Spinal cord (tissue), 9 donors: ENCODE measurements at regions not wholly inside any gene's neighbourhood (a gene's known extent, or its start where the extent isn't known, plus 50 kb on each side); places are given as distances from the start of the nearest gene placed in this dataset.

ENCODE experiments used
- DNase-seq, 6 donors: peaks; one replicate each; pipeline versions ENCODE4 v3.0.0 to v3.0.0-alpha.2; 2013 to 2015; ENCODE audit warnings: low spot score in 6 of 6, low read depth in 4 of 6
- H3K27ac ChIP-seq: one replicate; pipeline ENCODE4 v1.5.1; 2013; ENCODE audit warnings: low read depth, low read length, control low read depth
- H3K27me3 ChIP-seq: one replicate; pipeline ENCODE4 v1.6.1; 2013; ENCODE audit warnings: low read length; ENCODE audit not compliant: control insufficient read depth, insufficient read depth
- H3K36me3 ChIP-seq: one replicate; pipeline ENCODE4 v1.6.1; 2013; ENCODE audit warnings: low read length; ENCODE audit not compliant: control insufficient read depth, insufficient read depth
- H3K4me1 ChIP-seq: one replicate; pipeline ENCODE4 v1.6.1; 2013; ENCODE audit warnings: low read length; ENCODE audit not compliant: control insufficient read depth, insufficient read depth
- H3K4me3 ChIP-seq: one replicate; pipeline ENCODE4 v1.5.1; 2013; ENCODE audit warnings: low read depth, low read length, control low read depth
- H3K9me3 ChIP-seq: one replicate; pipeline ENCODE4 v1.6.1; 2013; ENCODE audit warnings: low read length; ENCODE audit not compliant: control insufficient read depth, insufficient read depth
- WGBS: methylation state at CpG from one replicate; pipeline ENCODE4 v1.1.5; 2013; ENCODE audit warnings: missing lambda C conversion rate; ENCODE audit not compliant: insufficient coverage; 5-methylcytosine and 5-hydroxymethylcytosine counted together
- donor health status: healthy.

DNA sequence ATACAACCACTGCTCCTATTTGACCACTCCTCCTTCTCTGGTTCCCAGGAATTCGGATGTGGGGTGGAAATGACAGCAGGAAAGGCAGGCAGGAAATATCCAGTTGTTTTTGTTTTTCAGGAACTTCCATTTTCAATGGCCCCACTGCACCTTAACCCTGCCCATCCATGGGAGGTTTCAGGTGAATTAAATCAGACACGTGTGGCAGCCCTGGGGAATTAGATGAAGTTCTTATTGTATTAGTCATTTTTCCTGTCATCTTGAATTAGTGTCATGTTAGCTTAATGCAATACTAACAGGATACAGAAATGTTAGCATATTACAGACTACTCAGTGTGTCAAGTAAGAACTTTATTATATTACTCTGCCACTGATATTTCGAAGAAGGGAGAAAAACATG is 146.4 kb downstream of the CHD9NB start:
- no peak overlapping the region for H3K27ac ChIP-seq
- no peak overlapping the region for H3K4me3 ChIP-seq
- no peaks in the 10 kb centered on the region for H3K27me3 ChIP-seq
- no peaks in the 10 kb centered on the region for H3K36me3 ChIP-seq
- no CpG with 5 or more reads among the region's 3 CpGs for WGBS
- no peaks in the 10 kb centered on the region for H3K9me3 ChIP-seq
- no peak for DNase-seq
- no peaks in the 10 kb centered on the region for H3K4me1 ChIP-seq

DNA sequence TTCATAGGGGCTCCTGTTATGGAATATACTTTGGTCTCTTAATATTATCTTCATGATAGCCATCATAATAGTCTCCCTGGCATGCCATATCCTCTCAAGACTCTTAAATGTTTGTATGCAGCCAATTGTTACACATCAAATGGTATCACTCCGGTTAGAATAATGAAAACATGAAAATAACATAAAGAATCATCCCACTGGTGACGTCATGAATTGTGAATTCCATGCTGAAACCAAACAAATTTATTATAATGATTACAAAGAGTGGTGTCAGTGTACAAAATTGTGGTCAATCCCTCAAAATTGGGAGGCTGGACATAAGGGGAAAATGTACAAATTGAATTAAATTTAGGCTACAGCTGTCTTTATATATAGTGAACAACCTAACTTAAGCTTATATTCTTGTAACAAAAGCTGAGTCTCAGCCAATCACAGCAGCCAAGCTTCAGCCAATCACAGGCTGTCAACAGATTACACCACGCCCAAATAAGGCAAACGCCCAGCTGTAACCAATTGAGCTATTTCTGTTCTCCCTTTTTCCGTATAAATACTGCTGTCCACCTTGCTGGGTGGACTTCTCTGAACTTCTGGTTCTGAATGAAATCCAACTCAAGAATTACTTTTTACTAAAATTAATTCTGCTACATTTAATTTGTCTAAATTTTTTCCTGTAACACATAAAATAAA is 156.1 kb downstream of the CHD9NB start:
- no peak for DNase-seq
- Histone ChIP-seq H3K4me3 (no peak overlapping the region), H3K27me3 (no peaks in the 10 kb centered on the region), H3K27ac (no peak overlapping the region), H3K9me3 (no peaks in the 10 kb centered on the region), H3K4me1 (no peaks in the 10 kb centered on the region), H3K36me3 (no peaks in the 10 kb centered on the region)
- 100% methylated on average over 2 of the region's 5 CpGs for WGBS

DNA sequence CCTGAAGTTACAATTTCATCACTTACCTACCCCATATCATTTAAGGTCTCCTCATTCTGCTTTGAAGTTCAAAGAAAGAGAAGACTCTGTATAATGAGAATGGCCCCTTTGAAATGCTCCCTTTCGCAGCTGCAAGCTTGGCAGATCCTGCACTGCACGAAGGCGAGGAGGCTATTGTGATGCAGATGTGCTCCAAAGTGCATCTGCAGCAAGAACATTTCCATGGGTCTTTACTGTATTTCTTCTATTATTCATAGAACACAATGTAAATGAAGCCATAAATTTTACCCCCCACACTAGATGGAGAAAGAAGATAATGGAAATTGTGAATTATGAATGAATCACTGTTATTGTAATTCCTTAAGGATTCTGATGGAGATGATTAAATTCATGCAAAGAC is 178.7 kb downstream of the CHD9NB start:
- peak in 4 of 6 donors; percentile 11 to 89 (median 50) for DNase-seq
- no peak overlapping the region for H3K27ac ChIP-seq

GRCh38 chr16:52872731-52873130 is 180.0 kb downstream of the CHD9NB start:
- WGBS = 7% methylated on average over 2 of the region's 7 CpGs
- H3K27ac ChIP-seq = no peak overlapping the region
- H3K27me3 ChIP-seq = no peaks in the 10 kb centered on the region
- H3K9me3 ChIP-seq = no peaks in the 10 kb centered on the region
- H3K4me3 ChIP-seq = no peak overlapping the region
- H3K4me1 ChIP-seq = no peaks in the 10 kb centered on the region
- no peaks in the 10 kb centered on the region for H3K36me3 ChIP-seq
- peak in 4 of 6 donors; percentile 5 to 73 (median 30) for DNase-seq

More for the DNA sequence above, 178.7 kb downstream of the CHD9NB start:
- Histone ChIP-seq H3K36me3 (no peaks in the 10 kb centered on the region), H3K4me1 (no peaks in the 10 kb centered on the region), H3K27me3 (no peaks in the 10 kb centered on the region), H3K4me3 (no peak overlapping the region), H3K9me3 (no peaks in the 10 kb centered on the region)
- WGBS = no CpG with 5 or more reads among the region's 3 CpGs

GRCh38 chr16:52871481-52871880 is 181.2 kb downstream of the CHD9NB start:
- DNase-seq = no peak
- no peak overlapping the region for H3K4me3 ChIP-seq
- H3K36me3 ChIP-seq = no peaks in the 10 kb centered on the region
- H3K4me1 ChIP-seq = no peaks in the 10 kb centered on the region
- H3K9me3 ChIP-seq = no peaks in the 10 kb centered on the region
- no peak overlapping the region for H3K27ac ChIP-seq
- no peaks in the 10 kb centered on the region for H3K27me3 ChIP-seq

GRCh38 chr16:52869243-52869642 is 183.5 kb downstream of the CHD9NB start:
- H3K27me3 ChIP-seq = no peaks in the 10 kb centered on the region
- WGBS = 40% methylated on average over 1 of the region's 1 CpG
- no peak overlapping the region for H3K27ac ChIP-seq
- no peak for DNase-seq
- no peaks in the 10 kb centered on the region for H3K36me3 ChIP-seq
- no peaks in the 10 kb centered on the region for H3K4me1 ChIP-seq
- peaks cover 1% of the 10 kb centered on the region for H3K9me3 ChIP-seq
- H3K4me3 ChIP-seq = no peak overlapping the region

DNA sequence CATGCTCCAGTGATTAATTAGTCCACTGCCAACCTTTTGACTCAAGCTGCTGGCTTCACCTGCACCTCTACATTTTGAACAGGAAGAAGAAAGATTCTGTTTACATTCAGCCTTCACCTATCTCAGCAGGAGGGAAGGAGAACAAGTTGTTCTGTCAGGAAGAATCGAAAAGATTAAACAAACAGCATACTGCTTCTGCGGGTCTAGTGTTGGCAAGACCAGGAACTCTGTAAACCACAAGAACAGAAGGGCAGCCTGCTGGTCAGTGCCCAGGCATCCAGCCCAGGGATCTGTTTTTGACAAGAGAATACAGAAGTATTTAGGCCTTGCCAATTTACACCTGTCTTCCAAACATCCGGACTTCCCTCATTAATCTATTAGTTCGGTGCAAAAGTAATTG is 189.7 kb downstream of the CHD9NB start:
- no peak for DNase-seq
- Histone ChIP-seq H3K9me3 (peaks cover 1% of the 10 kb centered on the region), H3K4me1 (peaks cover 2% of the 10 kb centered on the region), H3K27ac (no peak overlapping the region), H3K27me3 (no peaks in the 10 kb centered on the region), H3K4me3 (no peak overlapping the region), H3K36me3 (no peaks in the 10 kb centered on the region)
- 87% methylated on average over 2 of the region's 4 CpGs for WGBS

- Histone ChIP-seq H3K27ac (no peak overlapping the region), H3K4me1 (peaks cover 2% of the 10 kb centered on the region), H3K36me3 (no peaks in the 10 kb centered on the region), H3K4me3 (no peak overlapping the region), H3K27me3 (no peaks in the 10 kb centered on the region), H3K9me3 (peaks cover 1% of the 10 kb centered on the region)
- DNase-seq = peak in 4 of 6 donors; percentile 42 to 96 (median 70)
- no CpG with 5 or more reads among the region's 7 CpGs for WGBS
Observed at GRCh38 chr16:52861614-52862022, 191.1 kb downstream of the CHD9NB start.

- Histone ChIP-seq H3K4me1 (no peaks in the 10 kb centered on the region), H3K4me3 (no peak overlapping the region), H3K27me3 (no peaks in the 10 kb centered on the region), H3K9me3 (peaks cover 1% of the 10 kb centered on the region), H3K36me3 (no peaks in the 10 kb centered on the region), H3K27ac (no peak overlapping the region)
- no peak for DNase-seq
Observed at GRCh38 chr16:52855463-52855862, 197.2 kb downstream of the CHD9NB start.

DNA sequence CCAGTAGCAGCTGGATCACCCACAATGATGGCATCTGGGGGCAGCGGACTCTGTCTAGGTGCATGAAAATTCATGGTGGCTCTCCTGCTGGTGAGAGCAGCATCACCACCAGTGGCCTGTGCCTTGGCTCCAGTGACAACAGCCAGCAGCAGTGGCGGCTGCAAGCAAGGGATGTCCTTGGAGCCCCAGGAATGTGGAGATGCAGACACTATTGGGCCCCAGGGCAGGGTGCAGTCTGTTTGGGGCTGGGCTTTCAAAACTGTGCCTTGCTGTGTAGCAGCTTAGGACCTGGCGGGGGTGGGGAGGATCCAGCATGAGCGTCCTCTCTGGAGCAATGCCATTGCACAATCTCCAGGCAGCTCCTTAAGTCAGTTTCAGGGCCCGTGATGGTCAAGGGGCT is 199.7 kb downstream of the CHD9NB start:
- no peaks in the 10 kb centered on the region for H3K36me3 ChIP-seq
- no peaks in the 10 kb centered on the region for H3K27me3 ChIP-seq
- H3K27ac ChIP-seq = no peak overlapping the region
- H3K4me3 ChIP-seq = no peak overlapping the region
- H3K9me3 ChIP-seq = peaks cover 3% of the 10 kb centered on the region
- 73% methylated on average over 4 of the region's 5 CpGs for WGBS
- H3K4me1 ChIP-seq = no peaks in the 10 kb centered on the region
- no peak for DNase-seq
